ENCODE measurements at regions not wholly inside any gene's neighbourhood (a gene's known extent, or its start where the extent isn't known, plus 50 kb on each side); places are given as distances from the start of the nearest gene placed in this dataset.
"Not testable (repeated sequence)": the region's sequence is repeated elsewhere in the genome, so short reads cannot be mapped to it uniquely, and the experiment has no call there.

DNA sequence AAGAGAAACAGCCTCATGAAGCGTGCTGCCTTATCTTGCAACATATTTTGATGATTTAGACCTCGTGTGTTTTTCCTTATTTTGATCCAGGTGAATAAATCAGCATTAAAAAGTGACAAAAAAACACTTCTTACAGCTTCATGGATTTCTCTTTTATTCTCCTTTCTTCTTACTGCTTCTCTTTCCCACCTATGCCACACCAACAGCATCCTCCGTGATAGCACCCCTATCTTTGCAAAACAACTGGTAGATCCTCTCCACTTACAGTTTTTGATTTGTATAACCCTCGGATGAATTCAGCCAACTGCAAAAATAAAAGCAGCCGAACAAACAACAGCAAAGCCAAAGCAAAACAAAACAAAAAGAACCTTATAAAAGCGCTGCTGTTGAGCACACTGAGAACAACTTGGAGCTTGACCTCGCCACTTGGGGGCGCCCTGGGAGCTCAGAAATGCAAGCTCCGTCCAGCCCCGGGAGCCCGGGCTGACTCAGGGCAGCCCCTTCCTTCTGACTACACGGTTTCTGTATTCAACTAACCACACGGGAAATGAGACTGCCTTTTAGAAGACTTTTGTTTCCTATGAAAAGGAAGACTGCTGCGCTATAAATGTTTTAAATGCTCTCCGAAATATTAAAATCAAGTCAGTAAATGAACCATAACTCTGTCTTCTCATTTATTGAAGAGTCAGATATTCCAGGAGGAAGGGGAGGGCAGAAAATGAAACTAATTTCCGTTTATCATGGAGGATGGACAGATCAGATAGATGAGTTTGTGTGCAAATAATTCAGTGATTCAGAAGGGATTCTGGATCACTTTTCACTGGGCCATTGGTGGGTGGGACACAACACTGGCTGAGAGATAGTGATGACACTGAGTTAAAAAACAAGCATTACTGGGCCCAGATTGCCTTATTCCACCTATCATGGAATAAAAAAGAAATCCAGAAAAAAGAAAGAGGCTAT, 186.8 kb downstream of the ATP6V0E2 start:
- not testable (repeated sequence) for DNase-seq; H3K27me3 Mint-ChIP-seq (ENCODE audit: insufficient read depth); H3K4me3 Mint-ChIP-seq; H3K9me3 Mint-ChIP-seq; H3K27ac Mint-ChIP-seq; H3K36me3 Mint-ChIP-seq (ENCODE audit: low read depth); H3K4me1 Mint-ChIP-seq (ENCODE audit: low read depth)
- peak; percentile 42; the same call in 1 of the 2 replicates for TF ChIP-seq CTCF (IDR thresholded peaks at IDR 0.05)

DNA sequence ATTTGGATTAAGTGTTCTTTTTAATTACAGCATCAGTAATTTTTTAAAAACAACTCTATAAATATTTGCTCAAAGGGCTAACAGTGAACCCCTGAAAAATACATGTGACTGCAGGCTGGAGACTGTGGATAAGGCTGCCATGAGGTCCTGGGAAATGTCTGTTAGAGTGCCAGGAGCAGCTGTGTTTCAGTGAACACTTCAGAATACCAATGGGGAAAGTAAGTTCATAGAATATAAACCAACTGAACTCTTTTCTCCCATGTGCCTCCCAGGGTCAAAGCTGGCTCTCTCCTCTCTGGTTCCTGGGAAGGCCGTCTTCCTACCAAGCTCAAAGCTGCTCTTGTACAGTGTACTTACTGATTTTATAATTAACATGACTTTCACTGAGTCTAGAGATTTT, 189.4 kb downstream of the ATP6V0E2 start:
- not testable (repeated sequence) for H3K4me1 Mint-ChIP-seq (ENCODE audit: low read depth); H3K9me3 Mint-ChIP-seq; H3K4me3 Mint-ChIP-seq; DNase-seq; H3K27ac Mint-ChIP-seq; H3K27me3 Mint-ChIP-seq (ENCODE audit: insufficient read depth); H3K36me3 Mint-ChIP-seq (ENCODE audit: low read depth)

DNA sequence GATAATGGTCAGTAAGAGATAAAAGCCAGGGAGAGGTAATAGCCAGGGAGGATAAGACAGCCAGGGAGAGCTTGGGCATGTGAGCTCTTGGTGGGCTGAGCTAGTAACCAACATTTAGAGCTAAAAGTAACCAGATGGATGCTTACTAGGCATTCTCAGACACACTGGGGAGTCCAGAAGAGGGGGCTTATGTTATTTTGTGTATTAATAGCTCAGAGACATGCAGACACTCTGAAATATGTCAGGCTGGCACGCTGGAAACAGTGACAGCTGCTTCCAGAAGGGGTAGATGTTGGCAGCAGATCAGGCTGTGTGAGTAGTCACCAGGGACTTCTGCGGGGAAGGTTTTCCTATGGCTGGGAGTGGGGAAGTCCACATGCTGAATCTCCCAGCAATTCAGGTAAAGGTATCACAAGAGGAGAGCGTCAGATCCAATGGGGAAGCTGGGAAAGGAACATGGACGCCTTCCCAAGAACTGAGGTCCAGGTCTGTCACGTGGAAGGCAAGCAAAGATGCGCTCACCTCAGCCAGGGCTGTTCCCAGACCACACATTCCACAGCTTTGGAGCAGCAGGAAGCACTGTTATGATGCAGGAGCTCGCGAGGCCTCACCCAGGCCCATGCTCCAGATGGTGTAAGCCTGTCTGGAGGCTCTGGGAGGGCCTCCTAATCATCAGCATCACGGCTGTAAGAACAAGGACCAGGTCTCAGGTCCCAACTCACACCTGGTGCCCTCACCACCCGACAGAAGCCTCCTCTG, 196.0 kb downstream of the ATP6V0E2 start:
- not testable (repeated sequence) for H3K36me3 Mint-ChIP-seq (ENCODE audit: low read depth); H3K27ac Mint-ChIP-seq; DNase-seq; H3K9me3 Mint-ChIP-seq; H3K27me3 Mint-ChIP-seq (ENCODE audit: insufficient read depth); H3K4me1 Mint-ChIP-seq (ENCODE audit: low read depth); H3K4me3 Mint-ChIP-seq

DNA sequence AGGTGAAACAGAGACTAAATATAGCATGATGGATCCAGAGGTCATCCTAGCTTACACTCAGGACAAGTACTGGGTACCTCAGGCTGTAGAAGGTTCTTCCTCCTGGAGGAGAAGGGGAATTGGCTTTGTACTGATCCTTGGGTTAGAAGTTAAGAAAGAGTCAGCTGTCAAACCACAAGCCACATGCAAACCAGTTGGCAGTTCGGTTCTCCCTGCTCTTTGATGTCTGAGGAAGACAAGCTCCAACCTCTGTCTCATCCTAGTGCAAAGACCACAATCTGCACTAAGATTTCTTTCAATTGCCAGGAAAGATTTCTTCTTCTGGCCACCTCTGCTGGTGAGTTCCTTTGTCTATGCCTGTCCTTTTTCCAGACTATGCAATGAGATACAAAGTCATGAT, 203.8 kb downstream of the ATP6V0E2 start:
- DNase-seq; H3K27ac Mint-ChIP-seq; H3K27me3 Mint-ChIP-seq (ENCODE audit: insufficient read depth); H3K4me1 Mint-ChIP-seq (ENCODE audit: low read depth); H3K36me3 Mint-ChIP-seq (ENCODE audit: low read depth); H3K9me3 Mint-ChIP-seq; H3K4me3 Mint-ChIP-seq: not testable (repeated sequence)

GRCh38 chr7:150081865-150082264, 208.1 kb downstream of the ATP6V0E2 start:
- not testable (repeated sequence) for H3K27ac Mint-ChIP-seq; H3K36me3 Mint-ChIP-seq (ENCODE audit: low read depth); H3K4me3 Mint-ChIP-seq; DNase-seq; H3K27me3 Mint-ChIP-seq (ENCODE audit: insufficient read depth); H3K4me1 Mint-ChIP-seq (ENCODE audit: low read depth)
- H3K9me3 Mint-ChIP-seq: peaks cover 25% of the 10 kb centered on the region

DNA sequence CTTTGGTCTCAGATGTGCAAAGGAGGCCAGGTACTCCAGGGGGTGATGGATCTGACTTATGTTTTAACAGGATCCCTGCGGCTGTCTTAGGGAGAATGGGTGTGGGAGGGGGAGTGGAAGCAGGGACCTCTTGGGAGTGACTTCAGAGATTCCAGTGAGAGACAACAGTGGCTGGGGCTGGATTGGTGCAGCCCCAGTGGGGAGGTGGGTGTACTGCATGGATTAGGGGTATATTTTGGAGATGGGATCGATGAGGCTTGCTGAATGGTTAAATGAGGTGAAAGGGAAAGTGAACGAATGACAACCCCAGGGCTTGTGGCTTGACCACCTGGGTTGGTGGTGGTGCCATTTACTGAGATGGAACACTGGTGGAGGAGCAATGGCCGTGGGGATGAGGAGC, 211.0 kb downstream of the ATP6V0E2 start:
- not testable (repeated sequence) for H3K27me3 Mint-ChIP-seq (ENCODE audit: insufficient read depth); H3K4me3 Mint-ChIP-seq; H3K27ac Mint-ChIP-seq; DNase-seq; H3K4me1 Mint-ChIP-seq (ENCODE audit: low read depth); H3K36me3 Mint-ChIP-seq (ENCODE audit: low read depth)
- H3K9me3 Mint-ChIP-seq: peaks cover 19% of the 10 kb centered on the region

- not testable (repeated sequence) for DNase-seq; H3K4me3 Mint-ChIP-seq; H3K4me1 Mint-ChIP-seq (ENCODE audit: low read depth); H3K27me3 Mint-ChIP-seq (ENCODE audit: insufficient read depth); H3K36me3 Mint-ChIP-seq (ENCODE audit: low read depth); H3K27ac Mint-ChIP-seq
- peaks cover 18% of the 10 kb centered on the region for H3K9me3 Mint-ChIP-seq
Measured at GRCh38 chr7:150087478-150087877, 213.7 kb downstream of the ATP6V0E2 start.

- not testable (repeated sequence) for H3K27me3 Mint-ChIP-seq (ENCODE audit: insufficient read depth); H3K4me3 Mint-ChIP-seq; H3K36me3 Mint-ChIP-seq (ENCODE audit: low read depth); DNase-seq; H3K27ac Mint-ChIP-seq; H3K4me1 Mint-ChIP-seq (ENCODE audit: low read depth)
- peaks cover 23% of the 10 kb centered on the region for H3K9me3 Mint-ChIP-seq
Measured at GRCh38 chr7:150089139-150089538, 215.4 kb downstream of the ATP6V0E2 start.

- not testable (repeated sequence) for H3K36me3 Mint-ChIP-seq (ENCODE audit: low read depth); H3K4me1 Mint-ChIP-seq (ENCODE audit: low read depth); H3K27me3 Mint-ChIP-seq (ENCODE audit: insufficient read depth); H3K27ac Mint-ChIP-seq; H3K4me3 Mint-ChIP-seq; DNase-seq; H3K9me3 Mint-ChIP-seq
Measured at GRCh38 chr7:150090776-150091175, 217.0 kb downstream of the ATP6V0E2 start.

DNA sequence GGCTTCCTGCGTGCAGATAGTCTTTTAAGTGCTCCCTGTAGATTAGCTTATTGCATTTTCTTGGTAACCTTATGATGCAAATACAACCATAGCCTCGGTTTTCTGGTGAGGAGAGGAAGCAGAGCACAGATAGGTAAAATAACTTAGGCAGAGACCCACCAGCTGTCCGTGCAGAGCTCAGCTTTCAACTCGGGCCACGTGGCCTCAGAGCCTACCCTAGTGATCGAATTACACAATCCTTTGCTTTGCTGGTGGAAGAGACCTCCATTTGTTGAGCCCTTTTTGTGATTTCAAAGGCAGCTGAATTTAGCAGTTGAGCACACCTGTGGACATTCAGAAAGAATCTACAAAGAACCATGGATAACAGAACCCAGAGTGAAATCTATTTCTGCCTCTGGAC, 220.1 kb downstream of the ATP6V0E2 start:
- H3K4me1 Mint-ChIP-seq (ENCODE audit: low read depth); H3K27me3 Mint-ChIP-seq (ENCODE audit: insufficient read depth); H3K4me3 Mint-ChIP-seq; H3K27ac Mint-ChIP-seq; H3K9me3 Mint-ChIP-seq; H3K36me3 Mint-ChIP-seq (ENCODE audit: low read depth); DNase-seq: not testable (repeated sequence)

- not testable (repeated sequence) for H3K27me3 Mint-ChIP-seq (ENCODE audit: insufficient read depth); H3K4me1 Mint-ChIP-seq (ENCODE audit: low read depth); H3K27ac Mint-ChIP-seq; DNase-seq; H3K9me3 Mint-ChIP-seq; H3K4me3 Mint-ChIP-seq; H3K36me3 Mint-ChIP-seq (ENCODE audit: low read depth)
Measured at GRCh38 chr7:150096213-150096994, 222.6 kb downstream of the ATP6V0E2 start.

- H3K27ac Mint-ChIP-seq; H3K4me3 Mint-ChIP-seq; H3K27me3 Mint-ChIP-seq (ENCODE audit: insufficient read depth); H3K4me1 Mint-ChIP-seq (ENCODE audit: low read depth); H3K36me3 Mint-ChIP-seq (ENCODE audit: low read depth); DNase-seq; H3K9me3 Mint-ChIP-seq: not testable (repeated sequence)
Measured at GRCh38 chr7:150098592-150098991, 224.6 kb upstream of the LRRC61 start.

All from HFFc6 (cell line).